ENCODE measurements at regions not wholly inside any gene's neighbourhood (a gene's known extent, or its start where the extent isn't known, plus 50 kb on each side); places are given as distances from the start of the nearest gene placed in this dataset.

DNA sequence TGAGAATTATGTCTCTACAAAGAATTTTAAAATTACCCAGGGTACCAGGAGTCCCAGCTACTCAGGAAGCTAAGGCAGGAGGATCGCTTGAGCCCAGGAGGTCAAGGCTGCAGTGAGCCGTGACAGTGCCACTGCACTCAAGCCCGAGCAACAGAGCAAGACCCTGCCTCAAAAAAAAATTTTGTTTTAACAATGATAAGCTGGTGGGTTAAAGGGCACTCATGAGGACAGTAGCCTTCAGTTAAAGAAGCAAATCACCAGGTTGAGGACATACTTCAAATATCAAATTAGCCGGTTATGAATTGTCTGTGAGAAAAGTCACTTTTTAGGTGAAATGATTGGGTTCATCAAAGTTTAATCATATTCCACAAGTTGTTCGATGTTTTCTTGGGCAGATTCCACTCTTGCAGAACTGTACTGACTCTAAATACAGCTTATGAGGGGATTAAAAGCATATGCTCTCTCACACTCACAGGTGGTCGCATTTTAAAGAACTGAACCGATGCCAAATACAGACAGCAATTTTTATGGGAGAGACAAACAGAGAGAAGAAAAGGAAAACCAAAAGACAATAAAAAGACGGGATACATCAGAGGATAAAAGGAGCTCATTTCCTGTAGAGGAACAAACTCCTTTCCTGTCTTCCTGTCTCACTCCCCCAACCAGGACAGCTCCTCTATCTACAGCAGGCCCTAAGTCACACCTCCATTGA lies 582.8 kb upstream of the NRP1 start:
- TF ChIP-seq, protein P1, sequence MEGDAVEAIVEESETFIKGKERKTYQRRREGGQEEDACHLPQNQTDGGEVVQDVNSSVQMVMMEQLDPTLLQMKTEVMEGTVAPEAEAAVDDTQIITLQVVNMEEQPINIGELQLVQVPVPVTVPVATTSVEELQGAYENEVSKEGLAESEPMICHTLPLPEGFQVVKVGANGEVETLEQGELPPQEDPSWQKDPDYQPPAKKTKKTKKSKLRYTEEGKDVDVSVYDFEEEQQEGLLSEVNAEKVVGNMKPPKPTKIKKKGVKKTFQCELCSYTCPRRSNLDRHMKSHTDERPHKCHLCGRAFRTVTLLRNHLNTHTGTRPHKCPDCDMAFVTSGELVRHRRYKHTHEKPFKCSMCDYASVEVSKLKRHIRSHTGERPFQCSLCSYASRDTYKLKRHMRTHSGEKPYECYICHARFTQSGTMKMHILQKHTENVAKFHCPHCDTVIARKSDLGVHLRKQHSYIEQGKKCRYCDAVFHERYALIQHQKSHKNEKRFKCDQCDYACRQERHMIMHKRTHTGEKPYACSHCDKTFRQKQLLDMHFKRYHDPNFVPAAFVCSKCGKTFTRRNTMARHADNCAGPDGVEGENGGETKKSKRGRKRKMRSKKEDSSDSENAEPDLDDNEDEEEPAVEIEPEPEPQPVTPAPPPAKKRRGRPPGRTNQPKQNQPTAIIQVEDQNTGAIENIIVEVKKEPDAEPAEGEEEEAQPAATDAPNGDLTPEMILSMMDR (IDR thresholded peaks at IDR 0.05; ENCODE audit: low read depth, low read length, poor library complexity, severe bottlenecking), result no peak
- TF ChIP-seq EZH2phosphoT487 (IDR thresholded peaks at IDR 0.05; ENCODE audit: borderline replicate concordance, low read length), result no peak
